Rectal smooth muscle tissue (tissue), 1 donor: ENCODE measurements at regions not wholly inside any gene's neighbourhood (a gene's known extent, or its start where the extent isn't known, plus 50 kb on each side); places are given as distances from the start of the nearest gene placed in this dataset.
"Not testable (repeated sequence)": the region's sequence is repeated elsewhere in the genome, so short reads cannot be mapped to it uniquely, and the experiment has no call there.

Source experiments
- H3K27ac ChIP-seq: one replicate; pipeline ENCODE4 v1.7.0; 2013; ENCODE audit warnings: low read depth, low read length, inconsistent platforms
- H3K27me3 ChIP-seq: one replicate; pipeline ENCODE4 v1.7.0; 2013; ENCODE audit warnings: low read length; ENCODE audit not compliant: control insufficient read depth, insufficient read depth
- H3K36me3 ChIP-seq: one replicate; pipeline ENCODE4 v1.7.0; 2013; ENCODE audit warnings: low read length; ENCODE audit not compliant: control insufficient read depth, insufficient read depth
- H3K4me1 ChIP-seq: one replicate; pipeline ENCODE4 v1.7.0; 2013; ENCODE audit warnings: low read length; ENCODE audit not compliant: control insufficient read depth, insufficient read depth
- H3K4me3 ChIP-seq: one replicate; pipeline ENCODE4 v1.7.0; 2013; ENCODE audit warnings: low read length
- H3K9ac ChIP-seq: one replicate; pipeline ENCODE4 v1.7.0; 2013; ENCODE audit warnings: low read length

DNA sequence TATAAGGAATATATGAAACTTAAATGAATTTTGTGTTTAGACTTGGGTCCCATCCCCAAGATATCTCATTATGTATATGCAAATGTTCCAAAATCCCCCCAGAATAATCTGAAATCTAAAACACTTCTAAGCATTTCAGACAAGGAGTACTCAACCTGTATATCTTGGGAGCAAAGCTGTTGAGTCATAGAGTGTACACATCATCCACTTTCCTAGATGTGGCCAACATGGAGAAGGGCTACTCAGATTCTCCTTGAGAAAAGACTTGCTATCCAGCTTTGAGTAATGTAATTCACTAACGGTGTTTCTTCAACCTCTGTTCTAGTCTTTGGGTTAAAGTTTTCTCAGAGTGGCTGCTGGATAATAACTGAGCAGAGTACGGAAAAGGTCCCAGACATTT lies 215.5 kb upstream of the POU1F1 start:
- H3K4me3 ChIP-seq = no peak overlapping the region
- no peak overlapping the region for H3K27ac ChIP-seq
- no peak overlapping the region for H3K9ac ChIP-seq
- H3K36me3 ChIP-seq = no peaks in the 10 kb centered on the region
- no peaks in the 10 kb centered on the region for H3K27me3 ChIP-seq
- H3K4me1 ChIP-seq = no peaks in the 10 kb centered on the region

DNA sequence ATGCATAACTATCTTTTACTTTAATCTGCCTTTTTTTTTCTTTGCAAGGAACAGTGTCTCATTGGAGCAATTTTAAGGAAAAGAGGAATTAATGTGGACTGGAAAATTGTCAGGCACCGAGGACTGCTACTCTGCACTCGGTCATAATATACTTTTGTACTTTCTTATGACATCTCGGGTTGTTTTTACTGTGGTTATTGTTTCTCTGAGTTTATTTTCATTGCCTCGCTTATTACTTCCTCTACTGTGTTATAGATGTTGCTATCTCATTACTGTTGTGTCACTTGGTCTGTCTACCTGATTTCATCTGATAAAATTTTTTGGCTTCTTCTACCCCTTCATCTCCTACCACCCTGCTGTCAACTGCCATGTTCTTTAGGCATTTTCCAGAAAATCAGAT lies 213.5 kb upstream of the POU1F1 start:
- H3K4me1 ChIP-seq = no peaks in the 10 kb centered on the region
- no peaks in the 10 kb centered on the region for H3K36me3 ChIP-seq
- no peak overlapping the region for H3K4me3 ChIP-seq
- H3K27ac ChIP-seq = no peak overlapping the region
- no peaks in the 10 kb centered on the region for H3K27me3 ChIP-seq
- no peak overlapping the region for H3K9ac ChIP-seq

DNA sequence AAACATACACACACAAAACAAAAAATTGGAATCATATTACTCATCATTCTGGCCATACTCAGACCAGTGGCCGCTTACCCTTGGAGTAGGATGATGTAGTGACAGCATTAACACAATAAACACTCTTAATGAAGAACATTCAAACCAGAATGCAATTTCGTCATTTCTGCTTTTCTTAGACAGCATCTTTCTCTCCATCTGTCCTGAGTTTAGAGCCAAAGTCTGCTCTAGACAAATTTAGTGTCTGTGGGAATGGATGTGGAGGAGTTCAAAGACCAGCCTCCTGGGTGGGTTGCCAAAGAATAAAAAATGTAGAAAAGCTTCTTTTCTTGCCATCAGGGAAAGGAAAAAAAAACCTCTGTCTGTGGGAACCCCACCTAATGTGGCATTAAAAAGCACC lies 212.4 kb upstream of the POU1F1 start:
- no peaks in the 10 kb centered on the region for H3K4me1 ChIP-seq
- H3K27me3 ChIP-seq = no peaks in the 10 kb centered on the region
- no peak overlapping the region for H3K4me3 ChIP-seq
- H3K9ac ChIP-seq = no peak overlapping the region
- no peak overlapping the region for H3K27ac ChIP-seq
- H3K36me3 ChIP-seq = no peaks in the 10 kb centered on the region

DNA sequence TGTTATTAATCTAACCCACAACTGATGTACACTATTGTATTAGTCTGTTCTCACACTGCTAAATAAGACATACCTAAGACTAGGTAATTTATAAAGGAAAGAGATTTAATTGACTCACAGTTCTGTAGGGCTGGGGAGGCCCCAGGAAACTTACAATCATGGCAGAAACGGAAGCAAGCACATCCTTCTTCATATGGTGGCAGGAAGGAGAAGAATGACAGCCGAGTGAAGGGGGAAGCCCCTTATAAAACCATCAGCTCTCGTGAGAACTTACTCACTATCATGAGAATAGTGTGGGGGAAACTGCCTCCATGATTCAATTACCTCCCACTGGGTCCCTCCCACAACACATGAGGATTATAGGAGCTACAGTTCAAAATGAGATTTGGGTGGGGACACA lies 210.3 kb upstream of the POU1F1 start:
- not testable (repeated sequence) for H3K27me3 ChIP-seq, H3K36me3 ChIP-seq, H3K9ac ChIP-seq, H3K27ac ChIP-seq, H3K4me1 ChIP-seq, H3K4me3 ChIP-seq

DNA sequence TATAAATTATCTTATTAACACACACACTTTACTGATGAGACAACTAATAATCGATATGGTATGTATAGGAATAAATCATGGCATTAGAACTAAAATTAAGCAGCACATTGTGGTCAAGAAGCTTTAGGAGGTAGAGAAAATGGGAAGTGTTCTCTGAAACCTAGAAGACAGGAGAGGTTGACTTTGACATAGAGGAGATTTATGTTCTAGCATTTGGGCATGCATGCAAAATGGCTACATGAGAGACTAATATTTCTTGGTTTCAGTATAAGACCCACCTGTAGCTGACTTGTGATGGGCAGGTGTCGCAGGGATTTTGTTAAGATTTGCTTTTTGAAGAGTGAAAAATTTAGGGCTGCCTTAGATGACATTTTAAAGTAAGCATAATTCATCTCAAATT lies 209.7 kb upstream of the POU1F1 start:
- H3K4me1 ChIP-seq = no peaks in the 10 kb centered on the region
- no peaks in the 10 kb centered on the region for H3K36me3 ChIP-seq
- no peak overlapping the region for H3K9ac ChIP-seq
- no peaks in the 10 kb centered on the region for H3K27me3 ChIP-seq
- no peak overlapping the region for H3K27ac ChIP-seq
- no peak overlapping the region for H3K4me3 ChIP-seq

DNA sequence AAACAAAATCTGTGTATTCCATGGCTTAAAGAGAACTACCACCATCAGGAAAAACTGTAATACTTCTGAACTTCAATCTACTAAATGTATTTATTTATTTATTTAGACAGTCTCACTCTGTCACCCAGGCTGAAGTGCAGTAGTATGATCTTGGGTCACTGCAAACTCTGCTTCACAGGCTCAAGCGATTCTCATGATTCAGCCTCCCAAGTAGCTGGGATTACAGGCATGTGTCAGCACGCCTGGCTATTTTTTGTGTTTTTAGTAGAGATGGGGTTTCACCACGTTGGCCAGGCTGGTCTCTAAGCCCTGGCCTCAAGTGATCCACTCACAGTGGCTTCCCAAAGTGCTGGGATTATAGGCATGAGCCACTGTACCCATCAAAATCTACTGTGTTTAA lies 202.3 kb upstream of the POU1F1 start:
- Histone ChIP-seq H3K9ac (no peak overlapping the region), H3K4me1 (no peaks in the 10 kb centered on the region), H3K27me3 (no peaks in the 10 kb centered on the region), H3K4me3 (no peak overlapping the region), H3K36me3 (no peaks in the 10 kb centered on the region), H3K27ac (no peak overlapping the region)

DNA sequence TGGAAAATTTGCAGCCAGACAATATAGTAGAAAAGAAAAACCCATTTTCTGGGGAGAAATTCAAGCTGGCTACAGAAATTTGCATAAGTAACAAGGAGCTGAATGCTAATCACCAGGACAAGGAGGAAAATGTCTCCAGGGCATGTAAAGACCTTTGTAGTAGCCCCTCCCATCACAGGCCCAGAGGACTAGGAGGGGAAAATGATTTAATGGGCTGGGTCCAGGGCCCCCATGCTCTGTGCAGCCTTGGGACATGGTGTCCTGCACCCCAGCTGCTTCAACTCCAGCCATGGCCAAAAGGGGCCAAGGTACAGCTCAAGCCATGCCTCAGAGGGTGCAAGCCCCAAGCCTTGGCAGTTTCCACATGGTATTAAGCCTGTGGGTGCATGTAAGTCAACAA lies 197.6 kb upstream of the POU1F1 start:
- Histone ChIP-seq H3K27ac (no peak overlapping the region), H3K36me3 (no peaks in the 10 kb centered on the region), H3K9ac (no peak overlapping the region), H3K4me3 (no peak overlapping the region), H3K4me1 (no peaks in the 10 kb centered on the region), H3K27me3 (no peaks in the 10 kb centered on the region)

DNA sequence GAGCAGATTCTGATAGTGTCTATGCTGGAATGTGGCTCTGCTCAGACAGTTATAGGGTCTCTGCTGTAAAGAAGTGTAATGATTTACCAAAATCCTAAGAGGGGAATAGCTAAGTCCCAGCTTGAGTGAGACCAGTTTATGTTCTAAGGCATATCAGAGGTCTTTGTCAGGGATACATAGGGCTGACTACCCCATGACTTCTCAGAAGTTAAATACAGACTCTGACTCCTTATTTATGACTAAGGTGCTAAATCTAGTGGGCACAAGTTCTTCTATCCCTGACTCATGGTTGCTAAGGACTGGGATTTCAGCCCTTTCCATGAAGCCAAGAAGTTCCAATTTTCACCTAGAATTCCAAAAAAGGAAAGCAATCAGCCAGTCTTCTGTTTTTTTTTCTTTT lies 192.6 kb upstream of the POU1F1 start:
- no peaks in the 10 kb centered on the region for H3K4me1 ChIP-seq
- H3K27ac ChIP-seq = no peak overlapping the region
- H3K9ac ChIP-seq = no peak overlapping the region
- H3K36me3 ChIP-seq = no peaks in the 10 kb centered on the region
- no peak overlapping the region for H3K4me3 ChIP-seq
- no peaks in the 10 kb centered on the region for H3K27me3 ChIP-seq

DNA sequence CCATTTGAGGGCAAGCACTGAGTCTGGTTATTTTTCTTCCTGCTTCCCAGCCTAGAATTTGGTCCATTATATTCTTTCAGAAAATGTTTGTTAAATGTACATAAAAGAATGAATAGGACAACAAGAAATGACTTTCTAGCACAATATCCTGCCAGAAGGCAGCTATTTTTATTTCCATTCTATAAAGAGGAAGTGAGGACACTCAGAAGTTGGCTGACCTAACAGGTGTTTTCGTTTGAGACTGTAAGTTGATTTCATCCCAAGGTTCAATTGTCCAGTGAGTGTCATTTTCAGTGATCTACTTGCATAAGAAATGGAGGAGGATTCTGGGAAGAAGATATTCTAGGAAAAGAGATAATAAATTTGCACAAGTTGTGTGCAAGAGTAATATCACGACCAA lies 191.9 kb upstream of the POU1F1 start:
- Histone ChIP-seq H3K27me3 (no peaks in the 10 kb centered on the region), H3K9ac (no peak overlapping the region), H3K27ac (no peak overlapping the region), H3K4me3 (no peak overlapping the region), H3K36me3 (no peaks in the 10 kb centered on the region), H3K4me1 (no peaks in the 10 kb centered on the region)

DNA sequence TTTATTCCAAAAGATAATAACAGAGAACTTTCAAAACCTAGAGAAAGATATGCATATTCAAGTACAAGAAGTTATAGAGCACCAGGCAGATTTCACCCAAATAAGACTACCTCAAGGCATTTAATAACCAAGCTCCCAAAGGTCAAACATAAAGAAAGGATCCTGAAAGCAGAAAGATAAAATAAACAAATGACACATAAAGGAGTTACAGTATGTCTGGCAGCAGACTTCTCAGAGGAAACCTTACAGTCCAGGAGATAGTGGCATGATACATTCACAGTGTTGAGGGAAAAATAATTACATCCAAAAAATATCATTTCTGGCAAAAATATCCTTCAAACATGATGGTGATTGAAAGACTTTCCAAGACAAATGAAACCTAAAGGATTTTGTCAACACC lies 185.8 kb upstream of the POU1F1 start:
- no peak overlapping the region for H3K4me3 ChIP-seq
- H3K27me3 ChIP-seq = no peaks in the 10 kb centered on the region
- no peaks in the 10 kb centered on the region for H3K36me3 ChIP-seq
- H3K9ac ChIP-seq = no peak overlapping the region
- H3K27ac ChIP-seq = no peak overlapping the region
- no peaks in the 10 kb centered on the region for H3K4me1 ChIP-seq

DNA sequence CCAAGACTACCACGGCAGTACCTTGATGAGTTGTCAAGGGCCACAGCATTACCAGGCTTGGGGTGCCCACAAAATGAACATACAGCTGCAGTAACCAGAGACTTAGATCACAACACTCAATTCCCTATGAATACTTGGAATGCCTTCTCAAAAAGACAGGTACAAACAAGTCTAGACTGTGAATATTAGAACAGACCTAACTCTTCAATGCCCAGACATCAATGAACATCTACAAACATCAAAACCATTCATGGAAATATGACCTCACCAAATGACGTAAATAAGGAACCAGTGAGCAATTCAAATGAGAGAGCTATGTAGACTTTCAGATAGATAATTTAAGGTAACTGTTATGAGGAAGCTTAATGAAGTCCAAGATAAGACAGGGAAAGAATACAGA lies 185.1 kb upstream of the POU1F1 start:
- Histone ChIP-seq H3K27me3 (no peaks in the 10 kb centered on the region), H3K9ac (no peak overlapping the region), H3K27ac (no peak overlapping the region), H3K4me1 (no peaks in the 10 kb centered on the region), H3K4me3 (no peak overlapping the region), H3K36me3 (no peaks in the 10 kb centered on the region)

DNA sequence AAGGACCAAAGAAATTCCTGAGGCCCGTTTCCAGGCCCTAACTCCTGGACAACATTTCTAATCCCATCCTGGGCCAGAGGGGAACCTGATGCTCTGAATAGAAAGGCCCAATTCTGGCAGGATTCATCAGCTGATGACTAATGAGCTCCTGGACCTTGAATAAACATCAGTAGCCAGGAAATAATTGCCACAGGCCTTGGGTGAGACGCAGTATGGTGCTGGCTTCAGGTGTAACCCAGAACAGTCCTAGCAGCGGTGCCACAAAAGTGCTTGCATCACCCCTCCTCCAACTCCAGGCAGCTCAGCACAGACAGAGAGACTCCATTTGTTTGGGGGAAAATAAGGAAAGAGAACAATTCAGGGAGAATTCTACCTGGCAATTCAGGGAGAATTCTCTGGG lies 184.7 kb upstream of the POU1F1 start:
- H3K4me1 ChIP-seq = no peaks in the 10 kb centered on the region
- no peaks in the 10 kb centered on the region for H3K36me3 ChIP-seq
- H3K27ac ChIP-seq = no peak overlapping the region
- no peak overlapping the region for H3K4me3 ChIP-seq
- no peak overlapping the region for H3K9ac ChIP-seq
- H3K27me3 ChIP-seq = no peaks in the 10 kb centered on the region

DNA sequence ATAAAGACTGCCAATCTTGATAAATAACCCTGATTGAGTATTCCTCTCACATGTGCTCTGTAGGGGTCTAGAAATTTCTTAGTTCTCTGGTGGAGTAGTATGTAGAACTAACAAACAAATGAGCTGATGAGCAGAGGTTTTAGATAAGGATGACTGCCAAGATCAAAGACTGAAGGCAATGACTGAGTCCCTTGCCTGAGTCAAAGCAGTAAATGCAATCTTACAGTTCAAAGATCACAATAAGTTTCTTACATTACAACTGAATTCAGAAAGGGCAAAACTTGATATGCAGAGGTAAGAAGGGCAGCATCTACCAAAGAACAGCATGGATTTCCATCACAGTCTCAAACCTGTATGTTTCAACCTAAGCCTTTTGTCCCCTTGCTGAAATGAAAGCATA lies 172.2 kb upstream of the POU1F1 start:
- Histone ChIP-seq H3K27me3 (no peaks in the 10 kb centered on the region), H3K36me3 (no peaks in the 10 kb centered on the region), H3K9ac (no peak overlapping the region), H3K4me1 (no peaks in the 10 kb centered on the region), H3K4me3 (no peak overlapping the region), H3K27ac (no peak overlapping the region)
